ENCODE measurements at regions not wholly inside any gene's neighbourhood (a gene's known extent, or its start where the extent isn't known, plus 50 kb on each side); places are given as distances from the start of the nearest gene placed in this dataset.

DNA sequence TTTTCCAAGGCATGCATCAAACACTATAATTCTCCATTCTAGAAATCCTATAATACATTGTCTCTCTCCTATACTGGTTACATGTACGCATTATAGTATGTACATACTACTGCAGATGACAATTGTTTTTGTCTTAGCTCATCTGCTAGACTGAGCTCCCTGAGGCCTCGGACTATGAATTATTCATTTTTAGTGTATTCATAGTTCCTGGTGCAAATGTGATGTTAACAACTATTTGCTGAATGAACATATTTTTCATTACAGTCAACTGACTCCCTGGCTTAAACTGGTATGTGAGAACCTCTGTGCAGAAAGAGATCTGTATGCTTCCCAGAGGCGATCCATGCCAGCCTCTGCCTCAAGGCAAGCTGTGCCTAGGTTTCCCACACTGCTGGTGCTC, 91.8 kb upstream of the PARP11 start:
- no peaks in the 10 kb centered on the region for H3K36me3 ChIP-seq (ENCODE audit: control insufficient read depth, insufficient read depth, low read length)
- in situ Hi-C loops (cut with MboI; ENCODE audit: low sequenced_read_pairs): no loop called here
- H3K27ac ChIP-seq (ENCODE audit: insufficient read depth, low read length): no peak overlapping the region
- no peak for ATAC-seq (ENCODE audit: low read depth)
- H3K14ac ChIP-seq (replicated peaks; ENCODE audit: low read depth, low read length): no peak overlapping the region
- DNase-seq: no peak
- H3K79me1 ChIP-seq (ENCODE audit: low read depth in 1 of 2, low read length in 2 of 2): no peaks in the 10 kb centered on the region
- H3K4me1 ChIP-seq (ENCODE audit: control insufficient read depth, insufficient read depth, low read length): no peaks in the 10 kb centered on the region
- no peak overlapping the region for H2BK15ac ChIP-seq (ENCODE audit: low read depth, low read length)
- no TSS peak for BruUV-seq (replicated peaks)
- no peak overlapping the region for H2BK5ac ChIP-seq (ENCODE audit: low read depth, low read length, poor library complexity, severe bottlenecking)
- H3K18ac ChIP-seq (ENCODE audit: low read depth, low read length): no peak overlapping the region
- no peaks in the 10 kb centered on the region for H4K20me1 ChIP-seq (ENCODE audit: insufficient read depth, low read length)
- H2BK120ac ChIP-seq (ENCODE audit: low read depth, low read length): no peak overlapping the region
- H3K9me1 ChIP-seq (ENCODE audit: insufficient read depth, low read length): no peaks in the 10 kb centered on the region
- H2AFZ ChIP-seq (replicated peaks; ENCODE audit: low read length, poor library complexity): no peak overlapping the region
- dilution Hi-C loops (cut with HindIII; ENCODE audit: low sequenced_read_pairs, unreplicated experiment): no loop called here
- H3K4me3 ChIP-seq (ENCODE audit: insufficient read depth, low read depth, low read length): no peak overlapping the region
- H3K9me3 ChIP-seq (ENCODE audit: control insufficient read depth, insufficient read depth, low read length): peaks cover 2% of the 10 kb centered on the region; the same call in 1 of the 2 replicates
- no CpG with 5 or more reads among the region's 3 CpGs for WGBS, 2 experiments (ENCODE audit: extremely low coverage in 2 of 2, insufficient read length in 1 of 2)
- TF ChIP-seq RFX5 (IDR thresholded peaks at IDR 0.05; ENCODE audit: low read depth, low read length) (no peak), NFE2L2 (IDR thresholded peaks at IDR 0.05; ENCODE audit: low read depth, low read length) (no peak), FOS (IDR thresholded peaks at IDR 0.05; ENCODE audit: low read depth, low read length) (no peak), BHLHE40 (IDR thresholded peaks at IDR 0.05; ENCODE audit: low read depth, low read length) (no peak), CHD1 (IDR thresholded peaks at IDR 0.05; ENCODE audit: low read depth, low read length) (no peak), POLR2A (IDR thresholded peaks at IDR 0.05; ENCODE audit: low read depth, low read length) (no peak), SMC3 (IDR thresholded peaks at IDR 0.05; ENCODE audit: low read depth, low read length) (no peak), CEBPB (IDR thresholded peaks at IDR 0.05; ENCODE audit: low read depth, low read length) (no peak), MAZ (IDR thresholded peaks at IDR 0.05; ENCODE audit: borderline replicate concordance, low read depth, low read length) (no peak), RAD21 (IDR thresholded peaks at IDR 0.05; ENCODE audit: low read length) (no peak), RCOR1 (IDR thresholded peaks at IDR 0.05; ENCODE audit: insufficient replicate concordance, low read length) (no peak), MXI1 (IDR thresholded peaks at IDR 0.05; ENCODE audit: borderline replicate concordance, low read depth, low read length) (no peak), MAFK (IDR thresholded peaks at IDR 0.05; ENCODE audit: low read depth, low read length) (no peak)
- TF ChIP-seq, protein P1, sequence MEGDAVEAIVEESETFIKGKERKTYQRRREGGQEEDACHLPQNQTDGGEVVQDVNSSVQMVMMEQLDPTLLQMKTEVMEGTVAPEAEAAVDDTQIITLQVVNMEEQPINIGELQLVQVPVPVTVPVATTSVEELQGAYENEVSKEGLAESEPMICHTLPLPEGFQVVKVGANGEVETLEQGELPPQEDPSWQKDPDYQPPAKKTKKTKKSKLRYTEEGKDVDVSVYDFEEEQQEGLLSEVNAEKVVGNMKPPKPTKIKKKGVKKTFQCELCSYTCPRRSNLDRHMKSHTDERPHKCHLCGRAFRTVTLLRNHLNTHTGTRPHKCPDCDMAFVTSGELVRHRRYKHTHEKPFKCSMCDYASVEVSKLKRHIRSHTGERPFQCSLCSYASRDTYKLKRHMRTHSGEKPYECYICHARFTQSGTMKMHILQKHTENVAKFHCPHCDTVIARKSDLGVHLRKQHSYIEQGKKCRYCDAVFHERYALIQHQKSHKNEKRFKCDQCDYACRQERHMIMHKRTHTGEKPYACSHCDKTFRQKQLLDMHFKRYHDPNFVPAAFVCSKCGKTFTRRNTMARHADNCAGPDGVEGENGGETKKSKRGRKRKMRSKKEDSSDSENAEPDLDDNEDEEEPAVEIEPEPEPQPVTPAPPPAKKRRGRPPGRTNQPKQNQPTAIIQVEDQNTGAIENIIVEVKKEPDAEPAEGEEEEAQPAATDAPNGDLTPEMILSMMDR (conservative IDR thresholded peaks at IDR 0.05; ENCODE audit: low read depth, low read length): no peak
- TF ChIP-seq, protein P2, sequence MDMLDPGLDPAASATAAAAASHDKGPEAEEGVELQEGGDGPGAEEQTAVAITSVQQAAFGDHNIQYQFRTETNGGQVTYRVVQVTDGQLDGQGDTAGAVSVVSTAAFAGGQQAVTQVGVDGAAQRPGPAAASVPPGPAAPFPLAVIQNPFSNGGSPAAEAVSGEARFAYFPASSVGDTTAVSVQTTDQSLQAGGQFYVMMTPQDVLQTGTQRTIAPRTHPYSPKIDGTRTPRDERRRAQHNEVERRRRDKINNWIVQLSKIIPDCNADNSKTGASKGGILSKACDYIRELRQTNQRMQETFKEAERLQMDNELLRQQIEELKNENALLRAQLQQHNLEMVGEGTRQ (IDR thresholded peaks at IDR 0.05; ENCODE audit: low read depth, low read length): no peak
- TF ChIP-seq, protein P3, sequence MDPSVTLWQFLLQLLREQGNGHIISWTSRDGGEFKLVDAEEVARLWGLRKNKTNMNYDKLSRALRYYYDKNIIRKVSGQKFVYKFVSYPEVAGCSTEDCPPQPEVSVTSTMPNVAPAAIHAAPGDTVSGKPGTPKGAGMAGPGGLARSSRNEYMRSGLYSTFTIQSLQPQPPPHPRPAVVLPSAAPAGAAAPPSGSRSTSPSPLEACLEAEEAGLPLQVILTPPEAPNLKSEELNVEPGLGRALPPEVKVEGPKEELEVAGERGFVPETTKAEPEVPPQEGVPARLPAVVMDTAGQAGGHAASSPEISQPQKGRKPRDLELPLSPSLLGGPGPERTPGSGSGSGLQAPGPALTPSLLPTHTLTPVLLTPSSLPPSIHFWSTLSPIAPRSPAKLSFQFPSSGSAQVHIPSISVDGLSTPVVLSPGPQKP (IDR thresholded peaks at IDR 0.05; ENCODE audit: borderline replicate concordance, low read depth, low read length): no peak
- ChIA-PET CTCF (no interaction called here), POLR2A (ENCODE audit: unreplicated experiment) (no interaction called here)
- H2BK20ac ChIP-seq (ENCODE audit: low read depth, low read length): no peak overlapping the region
- no peak overlapping the region for H2AK9ac ChIP-seq (replicated peaks; ENCODE audit: low read depth, low read length, poor library complexity)
- H3K4ac ChIP-seq (ENCODE audit: low read depth, low read length): no peak overlapping the region
- no peak overlapping the region for H3K23ac ChIP-seq (ENCODE audit: low read depth, low read length)
- H4K5ac ChIP-seq (ENCODE audit: low read depth, low read length): no peak overlapping the region
- no peak overlapping the region for H2AK5ac ChIP-seq (ENCODE audit: low read depth, low read length)
- no peak overlapping the region for H4K91ac ChIP-seq (ENCODE audit: insufficient read depth, low read depth, low read length)
- H3K56ac ChIP-seq (ENCODE audit: extremely low read depth, insufficient read depth, low read length): no peak overlapping the region
- H3K27me3 ChIP-seq (ENCODE audit: control insufficient read depth, insufficient read depth, low read length): no peaks in the 10 kb centered on the region; the same call in 1 of the 2 replicates
- no peak overlapping the region for H4K8ac ChIP-seq (ENCODE audit: low read depth in 2 of 2, low read length in 2 of 2)
- intact Hi-C loops (cut with micrococcal nuclease): no loop called here
- no peak overlapping the region for H3K4me2 ChIP-seq (ENCODE audit: low read depth, low read length)
- no peak overlapping the region for H3K9ac ChIP-seq (ENCODE audit: low read depth, low read length)

All from IMR-90 (cell line).